SK-N-MC (cell line): ENCODE measurements at regions not wholly inside any gene's neighbourhood (a gene's known extent, or its start where the extent isn't known, plus 50 kb on each side); places are given as distances from the start of the nearest gene placed in this dataset.

Source experiments
- EZH2 ChIP-seq: fragments of 200-600 bp; sonication (generic); IDR thresholded peaks from one replicate; pipeline ENCODE4 v1.6.1; 2017; ENCODE audit warnings: antibody characterized with exemption
- FOXP2 ChIP-seq: optimal IDR thresholded peaks from 2 replicates; pipeline ENCODE3; 2011; ENCODE audit warnings: mild to moderate bottlenecking, moderate library complexity; ENCODE audit not compliant: insufficient read depth; ENCODE audit errors: extremely low read length, control extremely low read depth
- POLR2AphosphoS5 ChIP-seq: IDR thresholded peaks from 2 replicates; pipeline ENCODE4 v1.6.1; 2012; ENCODE audit warnings: mild to moderate bottlenecking, low read depth, low read length, borderline replicate concordance

GRCh38 chr2:64735504-64735903 is 81.8 kb upstream of the SERTAD2 start:
- no peak for TF ChIP-seq EZH2
- no peak for TF ChIP-seq POLR2AphosphoS5
- TF ChIP-seq FOXP2, result no peak
